CD4-positive, alpha-beta T cell treated with Interleukin-6 for 4 hours (primary cell): ENCODE measurements at regions not wholly inside any gene's neighbourhood (a gene's known extent, or its start where the extent isn't known, plus 50 kb on each side); places are given as distances from the start of the nearest gene placed in this dataset.

Source experiments
- DNase-seq: peaks from one replicate; pipeline ENCODE4 v3.0.0-alpha.2; 2020; ENCODE audit warnings: mixed read lengths

DNA sequence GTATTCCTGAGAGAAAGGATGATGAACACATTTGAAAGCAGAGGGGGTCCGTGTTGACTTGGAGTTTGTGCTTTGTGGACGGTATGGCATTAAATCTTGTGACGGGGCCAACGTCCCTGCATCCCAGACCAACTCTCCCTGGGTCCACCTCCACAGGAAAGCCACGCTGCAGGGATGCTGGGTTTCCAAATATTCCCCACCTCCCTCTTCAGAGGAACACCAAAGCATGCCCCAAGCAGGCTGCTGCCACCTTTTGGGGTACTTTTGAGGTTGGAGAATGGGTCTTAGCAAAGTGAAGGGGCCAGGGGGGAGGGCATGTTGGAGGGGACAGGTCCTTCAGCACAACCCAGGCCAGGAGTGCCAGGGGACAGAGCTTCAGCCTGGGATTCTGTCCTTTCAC is 504.4 kb downstream of the TCERG1L start:
- DNase-seq = no peak

DNA sequence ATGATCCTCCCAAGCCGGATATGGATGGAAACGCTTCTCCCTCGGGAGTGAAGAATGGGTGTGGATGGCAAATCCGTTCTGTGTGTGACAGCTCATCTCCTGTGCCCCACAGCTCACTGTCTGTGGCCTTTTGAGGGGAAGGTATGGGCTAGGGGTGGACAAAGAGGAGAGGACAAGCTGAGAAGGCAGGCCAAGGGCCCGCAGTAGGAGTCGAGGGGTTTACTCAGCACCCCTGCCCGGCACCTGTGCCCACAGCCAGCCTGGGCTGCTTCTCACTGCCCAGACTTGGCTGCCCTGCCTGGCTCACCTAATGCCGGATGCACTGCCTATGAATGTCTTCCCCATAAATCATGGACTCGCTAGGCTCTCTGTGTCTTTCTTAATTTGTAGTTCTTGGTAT is 503.8 kb downstream of the TCERG1L start:
- no peak for DNase-seq

DNA sequence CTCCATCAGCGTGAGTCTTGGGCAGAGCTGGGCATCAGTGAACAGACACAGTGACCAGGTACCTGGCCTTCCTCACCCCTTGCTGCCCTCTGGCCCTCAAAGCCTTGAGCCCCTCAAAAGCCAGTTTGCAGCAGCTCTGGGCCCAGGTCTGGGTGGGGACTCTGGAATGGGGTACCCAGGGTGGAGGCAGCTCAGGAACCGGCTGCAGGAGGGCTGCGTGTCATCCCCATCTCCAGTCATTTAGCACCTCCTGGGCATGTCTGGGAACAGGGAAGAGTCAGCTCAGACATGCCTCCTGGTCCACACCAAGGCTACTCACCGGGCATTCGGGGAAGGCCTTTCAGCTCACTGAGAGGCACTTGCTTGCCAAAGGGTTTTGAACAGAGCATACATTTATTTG is 503.3 kb downstream of the TCERG1L start:
- DNase-seq = no peak

DNA sequence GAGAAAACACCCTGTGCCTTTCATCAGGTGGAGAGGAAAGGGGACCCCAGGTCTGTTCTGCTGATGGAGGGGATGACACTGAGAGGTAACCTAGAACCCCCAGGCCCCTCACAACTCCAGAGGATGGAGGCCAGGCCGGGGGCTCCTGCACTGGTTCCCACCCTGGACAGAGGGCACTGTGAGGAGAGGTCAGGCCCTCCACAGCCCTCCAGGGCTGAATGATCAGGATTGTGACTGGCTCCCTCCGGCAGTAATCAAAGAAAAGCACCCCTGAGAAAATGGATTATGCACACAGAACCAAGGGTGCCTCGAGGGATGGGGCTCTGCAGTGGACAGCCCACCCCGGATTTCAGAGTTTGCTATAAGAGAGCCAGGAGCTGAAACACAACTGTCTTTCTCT is 502.8 kb downstream of the TCERG1L start:
- no peak for DNase-seq

DNA sequence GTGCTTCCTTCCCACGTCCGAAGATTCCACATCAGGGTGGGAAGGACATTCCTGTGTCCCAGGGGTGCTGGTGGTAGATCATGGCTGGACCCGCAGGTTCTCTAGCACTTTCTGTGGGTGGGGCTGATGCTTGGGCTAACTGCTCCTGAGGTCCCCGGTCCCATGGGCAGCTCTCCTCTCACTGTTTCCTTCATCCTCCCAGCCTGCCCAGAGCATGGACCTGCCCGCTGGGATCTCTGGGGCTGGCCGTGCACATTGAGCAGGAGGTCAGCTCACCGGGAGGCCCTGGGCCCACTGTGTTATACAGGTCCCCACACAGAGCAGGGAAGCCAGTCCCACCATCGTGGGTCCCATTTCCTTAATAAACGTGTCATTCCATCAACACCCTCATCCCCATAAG is 502.3 kb downstream of the TCERG1L start:
- DNase-seq = no peak

DNA sequence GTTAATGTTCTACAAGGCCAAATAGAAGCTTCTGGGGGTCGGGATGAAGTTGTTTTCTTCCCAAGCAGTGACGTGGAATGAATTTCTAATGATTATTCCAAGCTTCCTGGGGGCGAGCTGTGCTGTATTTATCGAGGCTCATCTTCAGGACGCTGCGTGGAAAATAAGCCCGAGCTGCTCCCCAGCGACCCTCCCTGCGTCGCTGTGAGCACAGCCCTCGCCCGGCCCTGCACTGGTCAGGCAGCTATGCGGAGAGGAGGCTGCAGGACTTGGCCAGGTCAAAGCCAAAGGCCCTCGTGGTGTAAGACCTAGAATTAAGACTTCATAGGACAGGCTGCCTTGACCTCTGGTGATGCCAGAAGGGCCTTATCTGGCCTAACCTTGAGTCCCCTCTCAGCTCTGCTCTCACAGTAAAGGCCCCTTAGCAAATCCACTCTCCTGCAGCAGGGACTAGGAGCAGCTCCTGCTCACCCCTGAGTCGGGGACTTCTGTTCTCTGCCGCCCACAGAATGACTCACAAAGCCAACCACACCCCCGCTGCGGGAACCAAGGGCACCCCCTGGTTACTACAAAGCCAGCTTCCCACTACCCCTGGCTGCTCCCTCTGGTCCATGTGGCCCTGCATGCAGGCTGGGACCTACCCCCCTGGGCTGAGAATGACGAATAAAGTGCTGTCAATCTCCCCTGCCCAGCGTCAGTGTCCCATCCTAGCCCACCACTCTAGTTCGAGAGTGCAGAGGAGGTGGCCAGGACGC is 501.6 kb downstream of the TCERG1L start:
- DNase-seq = no peak

DNA sequence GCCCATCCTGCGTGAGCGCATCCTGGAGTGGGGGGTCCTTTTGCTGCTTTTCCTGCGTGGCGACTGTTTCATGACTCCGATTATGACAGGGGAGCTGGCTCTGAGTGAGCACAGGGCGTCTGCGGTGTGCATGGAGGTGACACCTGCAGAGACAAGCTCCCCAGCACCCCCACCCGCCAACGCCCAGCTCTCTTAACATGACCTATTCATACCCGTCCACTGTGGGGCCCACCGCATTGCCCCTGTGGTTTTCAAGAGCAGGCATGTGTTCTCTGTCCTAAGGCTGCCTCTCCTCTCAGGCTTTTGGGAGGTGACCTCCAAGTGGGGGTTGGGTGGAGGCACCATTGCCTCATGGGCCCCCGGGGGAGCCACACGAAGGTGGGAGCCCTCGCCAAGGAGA is 500.7 kb downstream of the TCERG1L start:
- DNase-seq = no peak

DNA sequence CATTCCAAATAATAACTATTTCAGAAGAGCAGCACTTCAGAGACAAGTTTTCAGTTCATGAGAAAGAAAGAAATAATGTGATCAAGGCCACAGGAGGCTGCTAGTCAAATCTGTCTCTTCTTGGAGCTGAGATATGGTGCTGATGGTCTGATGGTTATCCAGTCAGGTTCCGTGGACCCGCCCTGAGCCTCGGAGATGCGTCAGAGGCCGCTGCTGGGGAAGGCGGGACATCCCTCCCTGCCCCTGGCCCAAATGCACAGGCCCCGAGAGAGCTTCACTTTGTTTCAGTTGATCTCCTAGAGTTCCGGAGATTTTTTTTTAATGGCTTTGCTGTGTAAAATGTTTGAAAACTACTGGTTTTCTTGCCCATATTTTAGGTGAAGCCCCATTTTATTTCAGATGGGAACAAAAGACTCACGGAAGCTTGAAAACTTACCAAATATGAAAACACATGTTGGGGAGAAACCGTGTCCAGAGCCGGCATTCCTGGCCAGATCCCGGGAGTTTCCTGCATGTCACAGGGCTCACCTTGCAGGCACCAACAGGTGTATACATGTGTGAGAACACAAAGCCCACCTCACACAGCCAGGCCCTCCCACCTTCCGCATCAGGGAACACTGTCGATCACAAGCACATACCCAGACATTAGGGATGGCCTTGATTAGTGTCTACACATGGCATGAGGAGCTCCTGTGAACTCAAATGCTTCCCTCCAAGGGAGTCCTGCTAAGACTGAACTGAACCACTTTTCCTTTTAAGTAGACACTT is 499.0 kb downstream of the TCERG1L start:
- no peak for DNase-seq

DNA sequence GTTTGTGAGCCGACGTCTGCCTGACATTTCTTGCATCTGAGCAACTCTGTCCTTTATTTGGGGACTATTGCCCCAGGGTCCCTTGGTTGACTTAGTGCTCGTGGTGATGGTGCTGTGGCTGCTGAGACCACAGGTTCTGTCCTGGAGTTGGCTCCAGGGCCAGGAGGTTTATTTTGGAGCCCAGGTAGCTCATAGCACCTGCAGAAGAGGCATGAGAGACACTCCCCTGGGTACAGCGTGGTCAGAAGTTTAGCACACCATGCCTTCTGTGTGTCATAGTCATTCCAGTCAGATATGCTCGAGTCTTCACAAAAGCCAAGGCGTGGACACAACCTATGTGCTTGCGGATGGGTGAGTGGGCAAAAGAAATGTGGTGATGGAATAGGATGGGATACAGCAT is 496.9 kb downstream of the TCERG1L start:
- no peak for DNase-seq

DNA sequence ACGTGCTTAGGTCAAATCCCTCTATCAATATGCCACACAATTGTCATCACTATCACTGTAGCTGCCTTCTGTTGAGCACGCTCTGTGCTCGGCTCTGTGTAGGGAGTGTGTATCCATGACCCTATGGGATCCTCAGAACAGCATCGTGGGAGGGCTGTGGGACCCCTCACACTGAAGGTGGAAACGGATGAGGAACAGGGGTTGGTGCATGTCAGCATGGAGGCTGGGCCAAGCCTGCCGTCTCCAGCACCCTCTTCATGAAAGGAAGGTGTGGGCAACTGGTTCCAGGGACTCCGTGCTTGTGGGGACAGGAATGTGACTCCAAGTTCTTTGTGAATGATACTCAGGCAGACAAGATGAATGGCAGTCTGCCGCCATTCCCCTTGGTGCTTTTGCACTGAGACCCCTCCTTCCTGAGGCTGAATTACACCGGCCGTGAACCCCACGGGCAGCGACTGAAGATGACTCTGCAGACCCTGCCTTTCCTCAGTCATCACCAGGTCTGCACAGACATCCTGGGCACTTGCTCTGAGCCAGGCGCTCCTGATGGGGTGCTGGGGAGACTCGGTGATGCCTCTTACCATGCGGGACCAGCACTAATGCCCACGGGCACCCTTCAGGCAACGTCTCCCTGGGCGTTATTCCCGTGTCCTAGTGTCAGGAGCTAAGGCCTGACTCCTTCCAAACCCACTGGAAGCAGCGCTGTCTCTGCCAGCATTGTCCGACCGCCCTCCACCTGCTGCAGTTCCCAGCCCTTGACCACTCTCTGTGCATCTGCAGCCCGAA is 495.2 kb downstream of the TCERG1L start:
- no peak for DNase-seq

DNA sequence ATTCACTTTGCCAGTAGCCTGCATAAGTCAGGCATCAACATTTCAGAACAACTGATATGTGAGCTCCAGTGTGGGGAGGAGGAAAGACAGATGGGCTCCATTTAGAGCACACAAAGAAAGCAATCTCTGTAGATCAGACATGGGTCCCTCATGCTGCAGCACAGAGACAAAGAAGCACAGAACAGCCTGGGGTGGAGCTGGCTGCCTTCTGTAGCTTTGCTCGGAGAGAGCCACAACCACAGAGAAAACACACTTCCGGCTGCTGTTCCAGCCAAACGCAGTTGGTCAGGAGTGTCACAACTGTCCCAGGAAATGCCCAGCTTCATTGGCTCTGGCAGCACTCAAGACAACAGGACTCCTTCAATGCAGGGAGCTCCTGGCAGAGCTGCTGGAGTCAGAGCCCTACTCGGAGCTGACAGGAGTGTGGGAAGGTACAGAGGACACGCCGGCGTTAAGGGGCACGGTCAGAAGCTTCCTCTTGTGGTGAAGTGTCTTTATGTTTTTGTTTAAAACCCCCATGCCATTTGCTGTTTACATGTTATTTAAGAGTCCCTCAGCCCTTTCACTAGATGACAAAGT is 494.4 kb downstream of the TCERG1L start:
- DNase-seq = no peak

DNA sequence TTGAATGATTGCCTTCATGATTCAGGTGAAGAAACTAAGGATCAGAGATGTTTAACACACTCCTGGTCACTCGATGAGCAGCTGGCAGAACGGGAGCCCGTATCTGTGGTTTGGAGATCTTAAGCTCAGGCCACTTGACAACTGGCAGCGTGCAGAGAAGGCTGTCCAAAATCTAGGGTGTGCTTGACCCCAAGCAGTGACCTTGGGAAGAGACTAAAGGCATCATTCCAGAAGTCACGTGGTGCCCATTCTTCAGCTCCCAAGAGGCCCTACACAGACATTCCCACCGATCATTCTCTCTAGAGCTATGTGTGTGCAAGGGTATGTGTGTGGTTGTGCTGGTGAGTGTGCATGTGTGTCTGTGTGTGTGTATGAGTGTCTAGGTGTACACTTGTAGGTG is 493.8 kb downstream of the TCERG1L start:
- no peak for DNase-seq

DNA sequence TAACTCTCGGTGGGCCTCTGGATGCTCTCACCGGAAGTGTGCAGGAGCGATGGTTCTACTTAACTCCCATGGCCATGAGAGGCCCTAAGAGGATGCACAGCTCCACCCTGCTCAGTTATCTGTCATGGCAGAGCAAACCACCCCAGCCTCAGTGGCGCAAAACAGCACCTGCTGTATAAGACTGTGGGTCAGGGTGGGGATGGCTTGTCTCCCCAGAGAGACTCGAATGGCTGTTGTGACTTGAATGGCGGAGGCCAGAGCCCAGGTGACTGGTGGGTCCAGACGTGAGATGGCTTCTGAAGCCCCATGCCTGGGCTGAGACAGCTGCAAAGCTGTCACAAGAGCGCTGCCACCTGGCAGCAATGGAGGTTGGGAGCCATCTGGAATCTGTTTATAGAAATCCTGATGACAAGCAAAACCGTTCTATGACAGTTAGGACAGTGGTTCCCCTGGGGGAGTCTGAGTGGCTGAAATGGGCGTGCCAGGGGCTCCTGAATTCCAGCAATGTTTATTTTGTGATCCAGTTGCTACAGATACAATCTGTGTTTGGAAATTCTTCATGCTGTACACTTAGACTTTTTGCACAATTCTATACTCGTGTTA is 490.5 kb downstream of the TCERG1L start:
- no peak for DNase-seq

DNA sequence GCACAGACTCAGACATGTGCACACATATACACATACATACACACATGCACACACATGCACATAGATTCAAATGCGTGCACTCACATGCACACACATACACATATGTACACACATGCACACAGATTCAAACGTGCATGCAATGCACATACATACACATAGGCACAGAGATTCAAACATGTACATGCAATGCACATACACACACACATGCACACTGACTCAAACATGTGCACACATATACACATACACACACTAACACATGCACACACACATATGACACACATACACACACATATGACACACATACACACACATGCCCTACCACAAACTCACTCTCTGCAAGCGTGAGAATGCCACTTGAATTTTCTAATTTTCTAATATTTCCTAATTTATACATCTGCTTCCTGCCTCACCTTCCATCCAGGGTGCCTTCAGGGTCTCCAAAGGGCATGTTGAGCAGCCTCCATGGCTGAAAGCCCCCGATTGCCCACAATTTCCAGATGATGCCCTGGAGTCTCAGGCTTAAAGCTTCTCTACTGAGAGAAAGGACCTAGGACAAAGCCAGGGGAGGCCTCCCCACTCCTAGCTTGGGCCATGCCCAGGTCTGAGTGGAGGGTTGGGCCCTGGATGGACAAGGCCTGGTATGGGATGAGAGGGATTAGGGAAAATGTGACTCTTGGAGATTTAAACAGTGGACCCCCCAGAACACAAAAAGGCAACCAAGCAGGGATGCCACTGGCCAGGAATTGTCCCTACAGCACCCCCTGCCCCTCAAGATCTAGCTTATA is 487.1 kb downstream of the TCERG1L start:
- DNase-seq = no peak

DNA sequence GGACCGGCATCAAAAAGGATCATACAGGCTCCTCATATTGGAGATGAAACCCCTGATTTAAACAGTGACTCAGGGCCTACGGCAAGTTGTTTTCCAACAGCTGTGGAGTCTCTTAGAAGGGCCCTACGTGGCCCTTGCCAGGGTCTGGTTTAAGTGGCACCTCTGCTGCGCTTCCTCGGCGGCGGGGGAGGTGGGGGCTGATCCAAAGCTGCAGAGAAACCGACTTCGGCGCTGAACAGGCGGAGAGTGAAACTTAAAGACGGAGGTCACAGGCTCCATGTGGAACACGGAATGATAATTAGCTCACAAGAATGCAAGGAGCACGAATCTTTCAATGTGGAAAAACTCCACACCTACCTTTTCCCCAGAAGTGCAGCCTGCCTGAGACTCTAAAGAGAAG is 477.9 kb downstream of the TCERG1L start:
- no peak for DNase-seq

DNA sequence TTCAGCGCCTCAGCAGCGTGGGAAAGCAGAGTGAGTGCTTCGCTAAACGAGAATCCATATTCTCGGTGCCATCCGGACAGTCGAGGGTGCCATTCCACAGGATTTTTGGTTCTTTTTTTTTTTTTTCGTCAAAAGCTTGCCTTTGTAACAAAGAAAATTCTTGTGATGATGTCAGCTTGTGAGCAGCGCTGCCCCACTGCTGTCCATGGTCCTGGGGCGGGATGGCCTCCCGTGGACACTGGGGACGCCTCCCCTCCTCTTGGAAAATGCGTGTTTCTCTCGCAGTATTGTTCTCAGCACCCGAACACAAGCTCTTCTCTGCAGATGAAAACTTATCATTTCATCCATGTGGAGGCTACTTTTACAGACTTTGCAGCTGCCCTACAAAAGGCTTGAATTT is 477.4 kb downstream of the TCERG1L start:
- DNase-seq = no peak

DNA sequence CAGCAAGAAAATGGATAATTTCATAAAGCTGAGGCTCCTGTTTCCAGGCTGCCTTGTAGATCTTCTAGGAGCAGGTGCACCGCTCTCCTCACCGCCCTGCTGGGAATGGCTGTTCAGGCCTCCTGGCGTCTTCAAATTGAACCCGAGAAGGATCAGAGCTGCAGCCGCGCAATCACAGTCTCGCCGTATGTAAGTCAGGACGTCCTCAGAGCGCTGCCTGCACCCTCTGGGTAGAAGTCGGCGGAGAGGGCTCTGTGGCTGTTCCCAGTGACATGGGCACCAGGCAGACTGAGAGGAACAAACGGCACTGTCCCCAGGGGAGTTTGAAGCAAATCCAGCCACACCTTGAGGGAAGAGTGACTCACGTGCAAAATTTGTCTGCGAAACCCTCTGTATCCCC is 476.9 kb downstream of the TCERG1L start:
- DNase-seq = no peak

DNA sequence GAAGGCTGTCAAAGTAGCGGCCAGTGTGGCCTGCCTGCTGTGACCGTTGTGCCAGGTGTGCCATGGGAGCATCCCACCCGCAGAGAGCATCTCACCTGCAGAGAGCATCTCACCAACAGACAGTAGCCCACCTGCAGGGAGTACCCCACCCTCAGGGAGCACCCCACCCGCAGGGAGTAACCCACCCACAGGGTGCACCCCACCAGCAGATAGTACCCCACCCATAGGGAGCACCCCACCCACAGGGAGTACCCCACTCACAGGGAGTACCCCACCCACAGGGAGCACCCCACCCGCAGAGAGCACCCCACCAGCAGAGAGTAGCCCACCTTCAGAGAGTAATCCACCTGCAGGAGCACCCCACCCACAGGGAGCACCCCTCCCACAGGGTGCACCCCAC is 476.5 kb downstream of the TCERG1L start:
- DNase-seq = no peak

DNA sequence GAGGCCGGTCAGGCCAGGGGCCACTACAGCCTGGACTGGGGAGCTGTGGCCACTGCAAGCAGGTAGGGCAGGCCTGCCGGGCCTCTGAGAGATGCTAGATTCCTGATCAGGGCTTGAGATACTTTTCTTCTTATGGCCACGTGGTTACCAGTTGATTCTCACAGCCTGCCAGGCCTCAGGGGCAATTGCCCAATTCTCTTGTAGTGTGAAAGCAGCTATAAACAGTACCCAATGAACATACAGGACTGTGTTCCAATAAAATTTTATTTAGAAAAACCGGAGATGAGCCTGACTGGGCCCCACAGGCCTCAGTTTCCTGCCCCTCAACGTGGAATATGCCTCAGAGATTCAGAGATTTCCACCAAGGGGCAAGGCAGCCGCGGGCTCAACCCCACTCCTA is 475.2 kb downstream of the TCERG1L start:
- no peak for DNase-seq

DNA sequence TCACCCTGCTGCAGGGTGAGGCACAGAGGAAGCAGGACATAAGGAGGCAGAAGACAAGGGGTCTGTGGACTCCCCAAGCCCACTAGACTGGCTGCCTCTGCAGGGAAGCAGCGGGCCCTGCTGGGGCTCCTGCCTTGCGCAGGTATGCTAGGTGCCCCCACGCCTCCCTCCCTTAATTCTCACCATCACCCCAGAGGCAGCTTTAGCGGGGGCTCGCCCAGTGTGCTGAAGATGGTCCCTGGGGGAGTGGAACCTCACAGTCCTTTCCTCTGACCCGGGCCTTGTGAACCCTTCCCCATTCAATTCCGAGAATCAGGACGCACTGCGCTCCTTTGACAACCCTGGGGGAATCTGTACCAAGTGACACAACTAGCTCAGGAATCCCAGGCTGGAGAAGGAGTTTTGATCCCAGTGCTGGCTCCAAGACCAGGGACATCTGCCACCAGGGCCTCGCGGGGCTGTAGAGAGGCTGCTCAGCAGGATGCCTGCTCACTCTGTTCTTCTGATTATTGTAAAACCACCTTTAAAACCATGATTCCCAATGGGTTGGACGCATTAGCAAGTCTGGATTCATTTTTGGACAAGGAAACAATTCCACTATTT is 468.4 kb downstream of the TCERG1L start:
- no peak for DNase-seq

DNA sequence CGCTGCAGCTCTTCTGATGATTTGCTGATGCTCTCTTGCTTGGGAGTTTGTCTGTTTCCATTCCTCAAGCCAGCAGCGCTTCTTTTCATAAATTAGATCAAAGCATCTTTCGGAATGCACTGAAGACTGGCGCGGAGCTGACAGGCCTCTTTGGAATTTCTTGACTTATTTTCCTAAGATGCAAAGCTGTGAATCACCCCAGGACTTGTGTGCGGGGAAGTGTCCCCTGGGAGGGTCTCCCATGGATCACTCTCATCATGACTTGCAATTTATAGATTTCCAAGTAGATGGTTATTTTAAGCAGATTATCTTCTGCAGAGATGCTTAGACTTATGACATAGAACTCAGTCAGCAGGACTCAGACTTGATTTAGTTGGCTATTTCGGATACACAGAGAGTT is 467.2 kb downstream of the TCERG1L start:
- DNase-seq = no peak

DNA sequence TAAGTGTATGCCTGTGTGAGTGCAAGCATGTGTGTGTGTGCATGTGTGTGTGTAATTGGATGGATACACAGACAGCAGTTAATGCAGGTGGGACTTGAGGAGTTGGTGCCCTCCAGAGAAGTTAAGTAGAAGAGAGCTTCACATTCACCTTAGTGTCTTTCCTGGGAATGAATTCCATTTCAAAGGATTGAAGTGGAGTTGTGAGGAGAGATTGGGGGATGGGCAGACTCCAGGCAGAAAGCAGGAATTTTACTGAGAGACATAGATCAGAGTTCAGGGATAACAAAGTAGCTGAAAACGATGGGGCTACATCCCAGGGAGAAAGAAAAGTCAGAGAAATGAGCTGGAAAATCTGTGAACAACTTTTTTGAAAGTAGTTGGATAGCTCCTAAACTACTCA is 464.4 kb downstream of the TCERG1L start:
- DNase-seq = no peak
